GM12892 (cell line): ENCODE measurements at regions not wholly inside any gene's neighbourhood (a gene's known extent, or its start where the extent isn't known, plus 50 kb on each side); places are given as distances from the start of the nearest gene placed in this dataset.
"Not testable (repeated sequence)": the region's sequence is repeated elsewhere in the genome, so short reads cannot be mapped to it uniquely, and the experiment has no call there.

Experiments
- POLR2A ChIP-seq: IDR thresholded peaks from 2 replicates; pipeline ENCODE4 v1.6.1; 2011; ENCODE audit warnings: low read depth, low read length, control low read depth
- POLR2AphosphoS5 ChIP-seq: IDR thresholded peaks from 2 replicates; pipeline ENCODE4 v1.6.1; 2011; ENCODE audit warnings: low read depth, low read length, control low read depth
- TAF1 ChIP-seq: IDR thresholded peaks from 2 replicates; pipeline ENCODE4 v1.6.1; 2011; ENCODE audit warnings: low read depth, mild to moderate bottlenecking, control low read depth, low read length, borderline replicate concordance

DNA sequence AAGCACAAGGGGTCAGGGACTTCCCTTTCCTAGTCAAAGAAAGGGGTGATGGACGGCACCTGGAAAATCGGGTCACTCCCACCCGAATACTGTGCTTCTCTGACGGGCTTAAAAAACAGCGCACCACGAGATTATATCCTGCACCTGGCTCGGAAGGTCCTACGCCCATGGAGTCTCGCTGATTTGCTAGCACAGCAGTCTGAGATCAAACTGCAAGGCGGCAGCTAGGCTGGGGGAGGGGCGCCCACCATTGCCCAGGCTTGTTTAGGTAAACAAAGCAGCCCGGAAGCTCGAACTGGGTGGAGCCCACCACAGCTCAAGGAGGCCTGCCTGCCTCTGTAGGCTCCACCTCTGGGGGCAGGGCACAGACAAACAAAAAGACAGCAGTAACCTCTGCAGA, 375.5 kb downstream of the SI start:
- TF ChIP-seq POLR2A, POLR2AphosphoS5, TAF1: not testable (repeated sequence)
